NCI-H2196 treated with DMSO at 0.1 percent for 48 hours (cell line): ENCODE measurements at regions not wholly inside any gene's neighbourhood (a gene's known extent, or its start where the extent isn't known, plus 50 kb on each side); places are given as distances from the start of the nearest gene placed in this dataset.

Experiments
- DNase-seq: peaks from one replicate; lab custom pipeline; 2025; ENCODE audit not compliant: unreplicated experiment; lab: John Stamatoyannopoulos, UW

DNA sequence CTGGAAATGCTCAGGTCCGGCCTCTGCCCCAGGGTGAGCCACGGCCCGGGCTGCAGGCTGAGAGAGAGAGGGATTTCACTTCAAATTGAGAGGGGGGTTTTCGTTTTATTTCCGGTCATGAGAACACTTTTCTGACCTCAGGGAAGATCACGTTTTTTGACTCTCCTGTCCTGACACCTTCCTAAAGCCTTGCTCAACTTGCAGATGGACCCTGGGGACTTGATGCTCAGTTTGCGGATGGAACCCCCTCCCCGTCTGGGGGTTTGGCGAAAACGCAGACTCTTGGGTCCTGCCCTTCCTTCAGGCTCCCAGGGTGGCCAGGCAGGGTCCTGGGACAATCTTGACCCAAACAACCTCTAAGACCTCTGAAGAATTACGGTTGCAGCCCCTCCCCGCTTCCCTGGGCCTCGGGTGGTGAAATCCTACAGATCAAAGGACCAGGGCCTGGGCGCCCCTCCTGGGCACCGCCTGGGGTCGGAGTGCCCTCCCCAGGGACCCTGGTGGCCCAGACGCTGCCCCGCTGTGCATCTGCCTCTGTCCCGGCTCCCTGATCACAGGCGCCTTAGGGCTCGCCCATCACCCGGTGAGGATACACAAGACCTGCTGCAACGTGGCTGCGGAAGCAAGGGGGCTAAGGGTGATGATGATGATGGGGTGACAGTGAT lies 148.2 kb downstream of the ERMARD start:
- DNase-seq, result no peak

DNA sequence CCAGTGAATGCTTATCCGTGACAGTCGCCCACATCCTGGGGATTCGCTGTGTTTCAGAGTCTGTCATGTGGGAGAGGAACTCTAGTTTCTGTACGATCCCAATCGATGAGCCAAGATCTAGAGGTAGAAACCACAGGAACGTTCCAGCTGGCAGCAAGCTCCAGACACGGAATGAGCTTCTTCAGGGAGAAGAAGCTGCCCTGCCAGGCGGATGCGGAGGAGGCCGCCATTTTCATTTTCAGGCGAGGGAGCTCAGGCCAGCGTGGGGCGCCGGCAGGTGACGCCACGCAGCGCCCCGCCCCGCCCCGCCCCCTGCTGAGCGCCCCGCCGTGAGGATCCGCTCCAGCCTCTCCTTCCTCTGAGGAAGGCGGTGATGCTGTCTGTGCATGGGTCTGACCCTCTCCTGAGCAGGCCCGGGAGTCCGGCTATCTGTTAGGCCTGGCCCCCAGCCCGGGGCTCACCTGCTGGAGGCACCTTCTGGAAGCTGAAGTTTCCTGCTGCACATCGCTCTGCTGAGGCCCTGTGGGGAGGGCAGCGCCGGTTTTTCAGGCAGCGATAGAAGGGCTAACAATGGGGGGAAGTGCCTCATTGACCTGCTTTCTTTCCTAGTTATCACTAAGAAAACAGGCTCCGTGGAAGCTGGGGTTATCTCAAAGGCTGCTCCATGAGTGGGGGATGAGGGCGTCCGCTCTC lies 147.5 kb downstream of the ERMARD start:
- no peak for DNase-seq

DNA sequence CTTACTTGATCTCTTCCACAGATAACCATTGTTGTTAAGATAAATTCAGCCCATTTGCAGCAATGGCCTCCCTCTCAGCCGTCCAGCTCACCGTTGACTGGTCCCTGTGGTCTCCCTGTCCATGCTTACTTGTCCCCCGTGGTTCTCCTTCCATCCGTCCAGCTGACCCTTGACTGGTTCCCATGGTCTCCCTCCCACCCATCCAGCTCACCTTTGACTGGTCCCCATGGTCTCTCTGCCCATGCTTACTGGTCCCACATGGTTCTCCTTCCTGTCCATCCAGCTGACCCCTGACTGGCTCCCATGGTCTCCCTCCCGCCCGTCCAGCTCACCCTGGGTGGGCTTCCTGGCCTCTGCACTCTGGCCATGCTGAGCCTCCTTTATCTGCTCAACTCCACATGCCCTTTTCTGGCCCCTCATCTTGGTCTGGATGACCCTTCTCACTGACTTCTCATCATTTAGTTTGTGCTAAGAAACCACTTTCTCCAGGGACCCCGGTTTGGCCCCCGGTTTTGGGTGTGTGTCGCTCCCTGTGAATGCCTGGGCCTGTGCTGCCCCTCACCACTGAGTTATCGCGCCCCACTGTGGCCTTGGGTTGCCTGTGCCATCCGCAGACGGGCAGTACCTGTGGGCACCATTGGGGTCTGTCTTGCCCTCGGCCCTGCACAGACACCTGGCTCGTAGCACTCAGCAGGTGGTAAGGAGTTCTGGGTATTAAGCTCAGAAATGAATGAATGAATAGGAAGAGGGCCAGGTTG lies 146.4 kb downstream of the ERMARD start:
- no peak for DNase-seq

GRCh38 chr6:169896826-169897456 lies 145.5 kb downstream of the ERMARD start:
- DNase-seq, result no peak

DNA sequence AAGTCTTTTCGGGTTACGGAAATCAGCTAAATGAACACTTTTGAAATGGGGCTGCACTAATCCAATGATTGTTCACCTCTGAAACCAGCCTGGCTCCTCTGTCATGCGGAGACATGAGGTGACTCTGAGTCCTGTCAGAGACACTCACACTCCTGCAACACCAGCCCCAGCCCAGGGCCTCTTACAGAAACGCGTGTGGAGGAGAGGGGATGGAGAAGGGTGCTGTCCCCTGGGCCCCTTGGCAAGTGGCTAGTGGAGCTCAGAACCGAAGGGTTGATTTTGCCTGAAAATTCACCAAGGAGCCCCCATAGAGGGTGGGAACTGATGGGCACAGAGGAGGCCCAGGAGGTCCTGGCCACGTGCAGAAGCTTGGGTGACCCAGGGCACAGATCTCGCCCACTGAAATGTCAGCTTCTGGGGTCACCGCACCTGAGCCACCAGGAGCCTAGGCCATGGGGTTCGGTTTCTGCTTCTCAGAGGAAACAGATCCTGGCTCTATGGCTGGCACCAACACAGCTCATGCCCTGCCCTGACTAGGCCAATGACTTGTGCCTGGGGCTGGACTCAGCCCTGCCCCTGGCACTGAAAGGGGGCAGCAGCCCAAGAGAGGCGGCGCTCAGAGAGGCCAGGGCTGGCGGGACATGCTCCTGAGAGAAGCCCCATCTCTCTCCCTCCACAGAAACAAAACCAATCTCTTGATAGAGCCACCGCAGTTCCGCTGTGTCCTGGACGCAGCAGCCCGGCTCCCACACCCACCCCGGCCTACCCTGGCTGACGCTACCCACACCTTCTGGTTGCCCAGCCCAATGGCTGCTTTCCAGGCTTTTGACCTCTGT lies 144.7 kb downstream of the ERMARD start:
- no peak for DNase-seq

- DNase-seq, result no peak
Observed at GRCh38 chr6:169895000-169895759, 143.8 kb downstream of the ERMARD start.

GRCh38 chr6:169894377-169894960 lies 143.0 kb downstream of the ERMARD start:
- no peak for DNase-seq

DNA sequence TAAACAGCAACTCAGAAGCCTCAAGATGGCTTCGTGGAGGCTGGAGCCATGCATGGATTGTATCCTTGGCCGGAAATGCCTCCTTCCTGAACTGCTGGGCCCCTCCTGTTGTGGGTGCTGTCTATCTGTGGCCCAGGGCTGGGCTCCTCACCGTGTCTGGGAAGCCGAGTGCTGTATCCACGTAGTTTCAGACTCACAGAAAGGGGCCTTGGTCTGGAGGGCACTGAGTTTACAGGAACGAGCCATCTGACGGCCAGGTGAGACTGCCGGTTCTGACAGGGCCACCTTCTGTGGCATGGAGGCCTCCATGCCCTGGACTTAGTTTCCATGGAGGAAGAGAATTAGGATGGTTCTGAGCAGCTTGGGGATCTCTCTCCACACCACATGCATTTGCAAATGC lies 142.2 kb downstream of the ERMARD start:
- DNase-seq, result no peak

- DNase-seq, result no peak
Observed at GRCh38 chr6:169891846-169892245, 140.4 kb downstream of the ERMARD start.

DNA sequence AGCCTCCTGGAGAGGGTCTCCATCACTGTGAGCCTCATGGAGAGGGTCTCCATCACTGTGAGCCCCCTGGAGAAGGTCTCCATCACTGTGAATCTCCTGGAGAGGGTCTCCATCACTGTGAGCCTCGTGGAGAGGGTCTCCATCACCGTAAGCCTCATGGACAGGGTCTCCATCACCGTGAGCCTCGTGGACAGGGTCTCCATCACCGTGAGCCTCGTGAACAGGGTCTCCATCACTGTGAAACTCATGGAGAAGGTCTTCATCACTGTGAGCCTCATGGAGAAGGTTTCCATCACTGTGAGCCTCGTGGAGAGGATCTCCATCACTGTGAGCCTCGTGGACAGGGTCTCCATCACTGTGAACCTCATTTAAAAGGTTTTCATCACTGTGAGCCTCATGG lies 140.0 kb downstream of the ERMARD start:
- DNase-seq, result no peak

DNA sequence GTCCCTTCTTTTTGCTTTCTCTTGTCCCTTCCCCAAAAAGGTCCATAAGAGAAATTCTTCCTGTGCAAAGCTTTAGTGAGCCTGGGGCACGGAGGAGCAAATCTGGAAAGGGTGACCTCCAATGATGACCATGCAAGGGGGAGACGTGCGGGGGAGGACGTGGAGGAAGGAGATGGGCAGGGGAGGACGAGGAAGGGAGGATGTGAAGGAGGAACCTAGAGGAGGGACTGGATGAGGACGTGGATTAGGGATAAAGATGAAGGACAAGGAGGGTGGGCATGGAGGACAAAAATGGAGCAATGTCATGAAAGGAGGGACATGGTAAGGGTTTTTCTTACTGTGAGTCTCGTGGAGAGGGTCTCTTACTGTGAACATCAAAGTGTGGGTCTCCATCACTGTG lies 139.5 kb downstream of the ERMARD start:
- no peak for DNase-seq

GRCh38 chr6:169890049-169890448 lies 138.6 kb downstream of the ERMARD start:
- DNase-seq, result no peak

DNA sequence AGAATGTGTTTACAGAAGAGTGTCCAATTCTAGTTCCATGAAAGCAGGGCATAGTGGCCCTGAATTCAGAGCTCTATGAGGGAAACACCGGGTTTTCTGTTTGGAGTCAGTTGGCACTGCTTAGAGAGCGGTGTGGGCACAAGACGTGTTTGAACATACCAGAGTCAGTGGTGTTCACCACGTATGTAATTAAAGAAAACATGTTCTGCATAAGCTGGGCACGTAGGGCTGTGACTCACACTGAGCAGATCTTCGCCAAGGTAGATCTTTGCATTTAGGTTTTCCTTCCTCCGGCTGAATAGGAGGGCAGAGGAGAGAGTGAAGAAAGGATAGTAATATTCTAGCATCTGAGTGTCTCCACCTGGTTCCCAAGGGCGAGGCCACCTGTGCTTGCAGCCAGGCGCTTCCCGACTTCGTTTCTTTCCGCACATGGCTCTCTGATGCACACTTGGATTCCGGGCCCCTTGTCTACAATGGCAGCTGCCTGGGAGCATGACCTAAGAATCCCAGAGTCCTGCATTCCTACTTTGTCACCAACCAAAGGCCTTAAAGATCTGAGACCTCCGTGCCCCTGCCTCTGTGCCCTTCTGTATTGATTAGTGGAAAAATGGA lies 136.2 kb downstream of the ERMARD start:
- DNase-seq, result no peak

DNA sequence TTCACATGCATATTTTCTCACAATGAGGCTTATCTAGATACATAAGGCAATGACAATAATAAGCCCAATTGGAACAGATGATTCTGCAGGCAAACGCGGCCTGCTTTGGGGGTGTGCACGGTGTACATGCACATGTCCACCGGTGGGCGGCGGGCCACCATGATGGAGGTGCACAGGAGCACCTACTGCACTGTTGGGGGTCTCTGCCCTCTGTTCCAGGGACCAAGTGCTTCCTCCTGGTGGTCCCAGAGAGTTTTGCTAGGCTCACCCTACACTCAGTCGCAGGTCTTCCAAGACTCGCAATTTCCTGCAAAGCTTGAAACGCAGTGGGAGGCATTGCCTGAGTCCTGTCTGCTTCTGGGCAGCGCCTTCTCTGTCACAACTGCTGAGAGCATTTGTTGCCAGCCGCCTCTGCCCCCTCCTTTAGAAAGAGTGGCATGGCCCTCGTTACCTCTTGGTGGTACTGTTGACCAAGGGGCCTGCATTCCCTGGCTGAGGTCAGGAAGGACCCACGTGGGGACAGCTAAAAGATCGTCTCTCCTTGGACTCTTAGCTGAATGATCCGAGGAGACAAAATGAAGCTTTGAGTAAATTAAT lies 135.3 kb downstream of the ERMARD start:
- DNase-seq, result no peak

DNA sequence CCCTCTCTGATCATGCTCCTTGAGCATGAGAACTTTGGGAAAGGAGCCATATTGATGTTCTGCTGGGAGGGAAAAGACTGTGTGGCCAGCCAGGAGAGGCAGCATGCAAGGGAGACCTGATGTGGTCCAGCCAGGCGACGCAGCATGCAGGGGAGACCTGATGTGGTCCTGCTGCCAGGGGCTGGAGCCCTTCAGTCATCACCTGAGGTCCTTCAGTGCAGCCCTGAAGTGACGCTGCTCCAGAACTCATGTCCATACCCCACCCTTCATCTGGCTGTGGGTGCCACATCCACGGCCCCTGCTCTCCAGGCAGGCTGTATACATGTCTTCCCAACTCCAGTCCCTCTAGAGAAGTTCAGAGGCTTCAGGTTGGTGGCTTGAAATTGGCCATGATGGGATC lies 134.4 kb downstream of the ERMARD start:
- no peak for DNase-seq

DNA sequence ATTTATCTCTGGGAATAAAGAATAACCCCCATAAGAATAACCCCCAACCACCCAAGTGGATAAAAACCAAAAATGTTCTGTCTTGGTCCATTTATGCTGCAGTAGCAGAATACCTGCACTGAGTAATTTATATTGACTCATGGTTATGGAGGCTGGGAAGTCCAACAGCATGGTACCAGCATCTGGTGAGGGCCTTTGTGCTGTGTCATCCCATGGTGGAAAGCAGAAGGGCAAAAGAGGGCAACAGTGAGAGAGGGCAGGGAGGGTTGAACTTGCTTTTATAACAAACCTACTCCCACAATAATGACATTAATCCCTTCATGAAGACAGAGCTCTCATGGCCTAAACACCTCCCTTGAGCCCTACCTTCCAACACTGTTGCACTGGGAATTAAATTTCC lies 133.7 kb downstream of the ERMARD start:
- no peak for DNase-seq

DNA sequence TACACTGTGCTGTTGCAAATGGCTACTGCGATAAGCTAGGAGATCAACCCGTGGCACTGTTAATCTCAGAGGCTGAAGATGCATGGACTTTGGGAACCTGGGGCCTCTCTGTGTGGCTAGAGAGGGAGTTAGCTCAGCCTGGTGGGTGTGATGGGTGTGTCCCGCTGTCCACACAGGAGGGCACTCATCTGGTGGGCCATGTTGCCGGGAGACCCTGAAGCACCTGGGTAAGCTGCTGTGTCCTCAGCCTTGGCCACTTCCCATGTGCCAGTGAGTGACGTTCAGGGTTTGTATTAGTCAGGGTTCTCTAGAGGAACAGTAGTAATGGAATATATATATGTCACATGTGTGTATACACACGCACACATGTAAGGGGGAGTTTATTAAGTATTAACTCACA lies 132.7 kb downstream of the ERMARD start:
- no peak for DNase-seq

GRCh38 chr6:169883316-169883715 lies 131.9 kb downstream of the ERMARD start:
- no peak for DNase-seq

GRCh38 chr6:169881976-169882375 lies 130.6 kb downstream of the ERMARD start:
- DNase-seq, result no peak
